ENCODE measurements at regions not wholly inside any gene's neighbourhood (a gene's known extent, or its start where the extent isn't known, plus 50 kb on each side); places are given as distances from the start of the nearest gene placed in this dataset.
"Not testable (repeated sequence)": the region's sequence is repeated elsewhere in the genome, so short reads cannot be mapped to it uniquely, and the experiment has no call there.

- peak in 1 of 2 donors; percentile 1 for DNase-seq (ENCODE audit: low read depth in 2 of 2)
Measured at GRCh38 chr4:79850626-79851025, 222.4 kb downstream of the ANTXR2 start.

DNA sequence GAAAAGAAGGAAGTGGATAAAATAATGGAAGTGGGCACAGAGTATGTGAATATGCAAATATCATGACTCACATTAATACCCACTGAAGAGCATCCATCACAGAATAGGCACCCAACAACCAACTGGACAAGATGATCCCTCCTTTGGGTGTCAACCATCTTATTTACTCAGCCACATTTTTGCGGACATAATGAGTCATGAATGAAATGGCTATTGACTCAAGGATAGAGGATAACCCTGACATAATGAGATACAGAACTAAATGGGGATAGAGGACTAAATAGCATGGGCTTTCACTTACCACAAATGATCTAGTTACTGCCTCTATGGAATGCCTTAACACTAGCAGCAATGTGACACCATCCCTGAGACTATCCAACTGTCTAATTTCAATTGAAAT is 224.7 kb downstream of the ANTXR2 start:
- DNase-seq (ENCODE audit: low read depth in 2 of 2): no peak

GRCh38 chr4:79847411-79847810 is 225.6 kb downstream of the ANTXR2 start:
- DNase-seq (ENCODE audit: low read depth in 2 of 2): no peak

DNA sequence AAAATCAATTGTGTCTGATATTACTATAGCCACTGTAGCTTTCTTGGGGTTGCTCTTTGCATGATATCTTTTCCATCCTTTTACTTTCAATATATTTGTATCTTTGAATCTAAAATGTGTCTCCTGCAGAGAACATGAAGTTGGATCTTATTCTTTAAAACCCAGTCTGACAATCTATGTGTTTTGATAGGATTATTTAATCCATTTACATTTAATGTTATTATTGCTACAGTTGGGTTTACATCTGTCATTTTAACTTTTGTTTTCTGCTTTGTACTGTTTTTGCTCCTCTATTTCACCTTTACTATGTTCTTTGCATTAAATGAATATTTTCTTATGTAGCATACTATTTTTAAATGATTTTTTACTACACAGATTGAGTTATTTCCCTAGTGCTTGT is 230.9 kb downstream of the ANTXR2 start:
- no peak for DNase-seq (ENCODE audit: low read depth in 2 of 2)

GRCh38 chr4:79833857-79834256 is 239.2 kb downstream of the ANTXR2 start:
- no peak for DNase-seq (ENCODE audit: low read depth in 2 of 2)

DNA sequence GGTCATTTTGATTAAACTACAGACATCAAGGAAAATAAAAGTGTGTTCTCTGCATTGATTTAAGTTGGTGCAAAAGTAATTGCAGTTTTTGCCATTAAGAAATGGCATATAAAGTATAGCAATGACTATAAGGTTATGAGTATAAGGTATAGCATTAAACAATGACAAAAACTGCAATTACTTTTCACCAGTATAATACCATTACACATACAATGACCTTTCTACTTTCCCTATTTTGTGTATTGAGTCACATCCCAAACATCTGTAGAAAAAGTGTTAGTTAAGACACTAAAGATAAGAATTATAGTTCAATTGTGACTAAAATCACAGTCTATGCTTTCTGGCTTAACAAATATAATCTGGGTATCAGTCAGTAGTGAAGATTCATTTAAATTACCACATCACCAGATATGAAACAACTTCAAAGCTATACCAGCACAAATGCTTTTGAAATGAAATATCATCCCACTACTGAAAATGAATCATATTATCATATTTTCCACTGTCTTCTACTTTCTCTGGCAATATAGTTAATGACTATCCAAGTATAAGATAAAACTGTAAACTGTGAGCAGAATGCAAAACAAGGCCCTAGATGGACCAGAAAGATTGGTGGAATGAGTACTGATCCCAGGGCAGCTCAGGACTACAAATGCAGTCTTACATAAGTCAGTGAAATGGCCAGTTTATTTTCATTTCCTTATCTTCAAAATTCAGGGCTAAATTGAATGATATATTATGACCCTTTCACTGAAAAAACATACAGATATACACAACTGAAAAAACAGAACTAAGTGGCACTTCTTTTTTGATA is 241.1 kb downstream of the ANTXR2 start:
- no peak for DNase-seq (ENCODE audit: low read depth in 2 of 2)

GRCh38 chr4:79831119-79831528 is 241.9 kb downstream of the ANTXR2 start:
- DNase-seq (ENCODE audit: low read depth in 2 of 2): no peak

DNA sequence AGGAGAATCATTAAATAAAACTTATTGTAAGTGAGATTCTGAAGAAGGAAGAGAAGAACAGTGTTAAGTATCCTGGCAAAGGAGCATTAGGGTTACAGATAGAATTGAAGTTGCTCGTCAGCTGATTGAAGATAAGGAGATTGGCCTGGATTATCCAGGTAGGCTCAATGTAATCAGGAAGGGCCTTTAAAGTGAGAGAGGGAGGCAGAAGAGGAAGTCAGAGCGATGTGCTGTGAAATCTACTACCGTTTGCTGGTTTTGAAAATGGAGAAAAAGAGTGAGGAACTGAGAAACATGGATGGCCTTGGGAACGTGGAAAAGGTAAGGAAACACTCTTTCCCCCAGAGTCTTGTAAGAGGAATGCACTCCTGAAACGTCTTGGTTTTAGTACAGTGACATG is 245.7 kb downstream of the ANTXR2 start:
- DNase-seq (ENCODE audit: low read depth in 2 of 2): no peak

DNA sequence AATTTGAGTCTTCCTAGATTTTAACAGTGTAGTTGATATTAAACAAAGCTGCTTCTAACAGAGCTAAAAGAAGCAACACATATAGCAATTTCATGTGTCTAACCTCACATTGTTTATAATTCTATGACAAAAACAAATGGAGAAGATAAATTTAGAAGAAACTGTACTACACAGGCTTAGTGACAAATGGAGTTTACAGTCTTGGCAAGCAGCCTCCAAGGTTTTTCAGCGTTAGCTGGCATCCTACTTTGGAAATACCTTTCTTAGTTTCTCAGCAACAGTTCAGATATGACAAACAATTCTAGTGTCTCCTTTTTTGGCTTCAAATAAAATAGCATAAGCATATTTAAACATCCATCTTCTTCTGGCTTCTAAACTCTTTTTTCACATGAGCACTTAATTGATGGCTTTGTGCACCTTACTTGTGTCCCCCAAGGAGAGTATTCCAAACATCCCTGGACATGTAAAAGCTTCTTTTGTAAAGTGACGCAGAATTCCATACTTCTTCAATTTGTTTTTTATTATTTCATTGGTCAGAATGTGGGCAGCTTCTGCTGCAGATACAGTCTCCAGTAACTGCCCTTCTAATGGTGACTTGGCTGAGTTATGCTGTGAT is 249.8 kb downstream of the ANTXR2 start:
- DNase-seq (ENCODE audit: low read depth in 2 of 2): peak in 1 of 2 donors; percentile 1

DNA sequence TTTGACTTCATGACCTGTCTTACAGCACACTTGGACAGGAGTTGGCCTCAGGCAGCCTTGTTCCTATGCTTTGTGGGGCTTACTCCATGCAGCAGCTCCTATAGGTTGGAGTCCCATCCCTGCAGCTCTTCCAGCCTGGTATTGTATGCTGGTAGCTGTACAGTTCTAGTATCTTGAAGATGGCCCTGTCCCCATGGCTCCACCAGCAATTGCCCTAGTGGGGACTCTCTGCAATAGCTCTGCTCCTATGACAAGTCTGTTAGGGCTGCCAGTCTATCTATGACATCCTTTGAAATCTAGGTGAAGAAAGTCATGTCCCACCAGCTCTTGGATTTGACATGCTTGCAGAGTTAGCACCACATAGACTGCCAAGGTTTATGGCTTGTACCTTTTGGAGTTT is 252.6 kb downstream of the ANTXR2 start:
- DNase-seq (ENCODE audit: low read depth in 2 of 2): no peak

- DNase-seq (ENCODE audit: low read depth in 2 of 2): not testable (repeated sequence)
Measured at GRCh38 chr4:79807933-79808332, 265.1 kb downstream of the ANTXR2 start.

GRCh38 chr4:79798047-79798446 is 275.0 kb downstream of the ANTXR2 start:
- no peak for DNase-seq (ENCODE audit: low read depth in 2 of 2)

DNA sequence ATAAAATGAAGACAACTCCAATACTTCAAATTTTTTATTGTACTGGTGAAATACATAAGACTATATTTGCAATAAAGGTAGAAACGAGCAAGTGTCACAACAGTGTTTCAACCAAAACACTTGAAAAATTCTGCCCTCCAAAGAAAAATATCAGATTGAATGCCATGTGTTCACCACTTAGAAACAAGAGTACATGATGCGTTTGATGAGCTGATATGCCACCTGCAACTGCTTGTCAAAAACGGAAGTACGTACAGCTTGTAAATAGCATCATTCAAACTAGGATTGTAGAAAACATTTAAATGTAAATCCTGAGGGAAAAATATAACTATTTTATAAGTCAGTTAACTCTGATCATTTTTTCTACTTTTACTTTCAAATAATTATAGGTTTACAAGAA is 276.1 kb downstream of the ANTXR2 start:
- no peak for DNase-seq (ENCODE audit: low read depth in 2 of 2)

DNA sequence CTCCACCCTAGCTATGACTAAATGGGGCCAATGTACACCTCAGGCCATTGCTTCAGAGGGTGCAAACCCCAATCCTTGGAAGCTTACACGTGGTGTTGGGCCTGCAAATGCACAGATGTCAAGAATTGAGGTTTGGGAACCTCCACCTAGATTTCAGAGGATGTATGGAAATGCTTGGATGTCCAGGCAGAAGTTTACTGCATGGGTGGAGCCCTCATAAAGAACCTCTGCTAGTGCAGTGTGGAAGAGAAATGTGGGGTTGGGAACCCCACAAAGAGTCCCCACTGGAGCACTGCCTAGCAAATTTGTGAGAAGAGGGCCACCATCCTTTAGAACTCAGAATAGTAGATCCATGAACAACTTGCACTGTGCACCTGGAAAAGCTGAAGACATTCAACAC is 284.1 kb downstream of the ANTXR2 start:
- DNase-seq (ENCODE audit: low read depth in 2 of 2): no peak

DNA sequence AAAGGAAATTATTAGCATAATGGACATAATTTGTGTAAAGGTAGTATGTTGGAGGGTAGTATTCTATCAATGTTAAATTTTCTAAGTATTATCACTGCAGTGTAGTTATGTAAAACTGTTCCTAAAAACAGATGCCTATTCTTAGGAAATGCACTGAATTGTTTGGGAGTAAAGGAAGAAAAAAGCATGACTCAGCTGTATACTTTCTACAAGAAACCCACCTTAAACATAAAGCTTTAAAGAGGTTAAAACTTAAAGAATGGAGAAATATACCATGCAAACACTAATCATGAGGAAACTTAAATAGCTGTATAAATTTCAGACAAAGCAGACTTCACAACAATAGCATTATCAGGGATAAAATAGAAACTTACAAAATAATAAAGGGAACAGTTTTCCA is 292.9 kb downstream of the ANTXR2 start:
- no peak for DNase-seq (ENCODE audit: low read depth in 2 of 2)

GRCh38 chr4:79772510-79772909 is 300.5 kb downstream of the ANTXR2 start:
- no peak for DNase-seq (ENCODE audit: low read depth in 2 of 2)

GRCh38 chr4:79764120-79764519 is 308.9 kb downstream of the ANTXR2 start:
- no peak for DNase-seq (ENCODE audit: low read depth in 2 of 2)

GRCh38 chr4:79763486-79764075 is 309.4 kb downstream of the ANTXR2 start:
- DNase-seq (ENCODE audit: low read depth in 2 of 2): no peak

GRCh38 chr4:79759793-79760192 is 313.2 kb downstream of the ANTXR2 start:
- DNase-seq (ENCODE audit: low read depth in 2 of 2): no peak

DNA sequence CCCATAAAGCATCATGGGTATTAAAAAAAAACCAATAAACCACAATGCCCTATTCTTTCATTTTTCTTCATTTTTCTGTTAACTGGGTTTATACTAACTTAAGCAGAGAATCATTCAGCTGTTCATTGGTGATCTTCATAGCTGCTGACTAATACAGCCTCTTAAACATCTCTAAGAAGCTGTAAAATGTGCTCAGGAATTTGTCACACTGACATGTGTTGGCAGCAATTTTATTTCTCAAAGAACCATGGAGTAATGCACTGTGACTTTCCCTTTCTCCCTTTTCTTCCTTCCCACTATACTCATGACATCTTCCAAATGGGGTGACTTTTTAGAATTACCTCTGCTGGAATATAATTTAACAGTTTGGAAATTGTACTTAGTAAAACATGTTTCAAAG is 315.4 kb downstream of the ANTXR2 start:
- DNase-seq (ENCODE audit: low read depth in 2 of 2): no peak

- DNase-seq (ENCODE audit: low read depth in 2 of 2): no peak
Measured at GRCh38 chr4:79756140-79756895, 316.7 kb downstream of the ANTXR2 start.

DNA sequence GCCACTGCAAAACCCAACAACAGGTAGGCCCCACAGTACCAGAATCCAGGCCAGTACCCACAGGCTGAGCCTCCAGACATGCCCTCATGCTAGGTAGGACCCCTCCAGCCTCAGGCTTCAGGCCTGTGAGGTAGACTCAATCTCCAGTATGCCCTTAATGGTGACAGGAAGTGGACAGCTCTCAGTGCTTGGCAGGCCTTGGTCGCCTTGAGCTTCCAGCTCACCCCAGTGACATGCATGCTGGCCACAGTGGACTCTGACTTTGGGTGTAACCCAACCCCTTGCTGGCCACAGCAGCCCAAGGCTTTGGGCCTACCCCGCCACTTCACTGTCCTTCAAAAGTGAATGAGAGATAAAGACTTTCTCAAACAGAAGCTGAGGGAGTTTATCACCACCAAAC is 324.2 kb downstream of the ANTXR2 start:
- DNase-seq (ENCODE audit: low read depth in 2 of 2): no peak
